Stomach (tissue), 4 donors: ENCODE measurements at regions not wholly inside any gene's neighbourhood (a gene's known extent, or its start where the extent isn't known, plus 50 kb on each side); places are given as distances from the start of the nearest gene placed in this dataset.
"Not testable (repeated sequence)": the region's sequence is repeated elsewhere in the genome, so short reads cannot be mapped to it uniquely, and the experiment has no call there.

Source experiments
- CTCF ChIP-seq, 7 experiments: fragments of 450-650 bp in 4 of 7; fragments of 200-600 bp in 3 of 7; sonication (generic) in 3 of 7; IDR thresholded peaks; one replicate each; pipeline ENCODE4 v1.5.1; 2016 to 2019; ENCODE audit warnings: antibody characterized with exemption in 7 of 7, control low read depth in 2 of 7, mild to moderate bottlenecking in 1 of 7
- POLR2AphosphoS5 ChIP-seq, 3 donors: sonication (generic); formaldehyde crosslinking; IDR thresholded peaks; one replicate each; pipeline ENCODE4 v1.6.1; 2016; ENCODE audit warnings: antibody characterized with exemption in 3 of 3

GRCh38 chr9:64014386-64015091, 1270.5 kb downstream of the FOXD4L5 start:
- not testable (repeated sequence) for TF ChIP-seq CTCF, POLR2AphosphoS5 (IDR thresholded peaks at IDR 0.05)
